HCT116 (cell line): ENCODE measurements at regions not wholly inside any gene's neighbourhood (a gene's known extent, or its start where the extent isn't known, plus 50 kb on each side); places are given as distances from the start of the nearest gene placed in this dataset.

ENCODE experiments used
- ATAC-seq: fragments of 200-7000 bp; cut with Tn5 transposase; 2 replicates; pipeline ENCODE4 v1.9.1; 2020; ENCODE audit warnings: mild to moderate bottlenecking, moderate library complexity
- BruUV-seq: library from RNA; stranded (reverse); fragments of 400-500 nt; replicated peaks from 2 replicates; lab custom pipeline; 2021; lab: Mats Ljungman, UMichigan
- CTCF ChIA-PET: fragments of 300-600 bp; sonication (Branson Sonifier 250); formaldehyde crosslinking; loops from one replicate; lab custom pipeline; 2021; ENCODE audit warnings: antibody characterized with exemption; lab: Charles Lee
- POLR2A ChIA-PET: fragments of 300-600, 350-600 bp; sonication (Branson Sonifier 250); formaldehyde crosslinking; loops from one replicate; lab custom pipeline; 2021; ENCODE audit warnings: antibody characterized with exemption; lab: Charles Lee
- RAD21 ChIA-PET, 2 experiments: fragments of 300-600 bp; sonication (Branson Sonifier 250); formaldehyde crosslinking; loops; one replicate each; lab custom pipeline; 2023; ENCODE audit warnings: low total read pairs in 2 of 2; ENCODE audit not compliant: uncharacterized antibody in 2 of 2, unreplicated experiment in 2 of 2, low non-redundant PET in 1 of 2; lab: Charles Lee
- DNase-seq: peaks from one replicate; pipeline ENCODE4 v3.0.0-alpha.2; 2010; ENCODE audit warnings: low read depth, low spot score
- H2AFZ ChIP-seq: fragments of 200-600 bp; shearing (Covaris generic), sonication (generic); 2 replicates; pipeline ENCODE4 v1.6.1; 2017; ENCODE audit warnings: low read depth, mixed run types, mixed read lengths, antibody characterized with exemption, low read length; ENCODE audit not compliant: poor library complexity, severe bottlenecking
- H3K27ac ChIP-seq: 2 replicates; pipeline ENCODE4 v1.5.1; 2012; ENCODE audit warnings: low read depth, low read length
- H3K27me3 ChIP-seq: fragments of 200-600 bp; sonication (generic); 2 replicates; pipeline ENCODE4 v1.6.1; 2016; ENCODE audit warnings: mixed run types, low read length, mixed read lengths; ENCODE audit not compliant: insufficient read depth
- H3K36me3 ChIP-seq, 2 experiments: fragments of 200-500 bp in 1 of 2; fragments of 200-600 bp in 1 of 2; sonication (Bioruptor generic) in 1 of 2; sonication (generic) in 1 of 2; 2 replicates each; pipeline versions ENCODE4 v1.5.1 to v1.6.1; 2014 to 2016; ENCODE audit warnings: low read length in 2 of 2, inconsistent platforms in 1 of 2, mixed read lengths in 1 of 2, mixed run types in 1 of 2; ENCODE audit not compliant: insufficient read depth in 2 of 2, control insufficient read depth in 1 of 2
- H3K4me1 ChIP-seq, 2 experiments: fragments of 200-600 bp in 1 of 2; sonication (generic) in 1 of 2; 2 replicates each; pipeline versions ENCODE4 v1.5.1 to v1.6.1; 2012 to 2017; ENCODE audit warnings: low read length in 2 of 2, inconsistent platforms in 1 of 2, mild to moderate bottlenecking in 1 of 2, mixed read lengths in 1 of 2, mixed run types in 1 of 2, moderate library complexity in 1 of 2; ENCODE audit not compliant: insufficient read depth in 2 of 2, control insufficient read depth in 1 of 2
- H3K4me2 ChIP-seq: fragments of 200-600 bp; sonication (generic); 2 replicates; pipeline ENCODE4 v1.6.1; 2017; ENCODE audit warnings: mixed run types, low read length, mixed read lengths
- H3K4me3 ChIP-seq, 2 experiments: fragments of 200-600 bp in 1 of 2; sonication (generic) in 1 of 2; replicated peaks in 1 of 2; 2 replicates each; pipeline ENCODE4 v1.5.1; 2011 to 2016; ENCODE audit warnings: low read length in 2 of 2, control low read depth in 1 of 2, low read depth in 1 of 2, mild to moderate bottlenecking in 1 of 2, mixed read lengths in 1 of 2, mixed run types in 1 of 2
- H3K79me2 ChIP-seq: fragments of 200-600 bp; sonication (generic); 2 replicates; pipeline ENCODE4 v1.6.1; 2017; ENCODE audit warnings: mild to moderate bottlenecking, mixed run types, low read length, moderate library complexity, mixed read lengths; ENCODE audit not compliant: insufficient read depth
- H3K9ac ChIP-seq: fragments of 200-600 bp; sonication (generic); 2 replicates; pipeline ENCODE4 v1.6.1; 2016; ENCODE audit warnings: low read length, mixed read lengths
- H3K9me2 ChIP-seq: fragments of 200-600 bp; sonication (generic), shearing (Covaris generic); 2 replicates; pipeline ENCODE4 v1.6.1; 2017; ENCODE audit warnings: mixed run types, mild to moderate bottlenecking, moderate library complexity; ENCODE audit not compliant: insufficient read depth
- H3K9me3 ChIP-seq, 2 experiments: fragments of 200-500 bp in 1 of 2; fragments of 200-600 bp in 1 of 2; sonication (Bioruptor generic) in 1 of 2; sonication (generic) in 1 of 2; 2 replicates each; pipeline ENCODE4 v1.6.1; 2014 to 2017; ENCODE audit warnings: low read length in 2 of 2, mixed read lengths in 2 of 2, inconsistent platforms in 1 of 2, low read depth in 1 of 2, mild to moderate bottlenecking in 1 of 2, mixed run types in 1 of 2, moderate library complexity in 1 of 2; ENCODE audit not compliant: control insufficient read depth in 1 of 2, insufficient read depth in 1 of 2
- H4K20me1 ChIP-seq: fragments of 200-600 bp; sonication (generic), shearing (Covaris generic); 2 replicates; pipeline ENCODE4 v1.6.1; 2017; ENCODE audit warnings: mixed run types, mild to moderate bottlenecking, moderate library complexity; ENCODE audit not compliant: insufficient read depth
- CTCF ChIP-seq, 3 experiments: fragments of 200-600 bp in 1 of 3; sonication (generic) in 1 of 3; IDR thresholded peaks in 2 of 3; conservative IDR thresholded peaks in 1 of 3; 2 replicates each; pipeline ENCODE4 v1.5.1; 2012 to 2017; ENCODE audit warnings: low read depth in 2 of 3, low read length in 2 of 3, antibody characterized with exemption in 1 of 3, borderline replicate concordance in 1 of 3, control low read depth in 1 of 3, mild to moderate bottlenecking in 1 of 3, mixed read lengths in 1 of 3, mixed run types in 1 of 3, moderate library complexity in 1 of 3; ENCODE audit not compliant: insufficient read depth in 1 of 3
- POLR2A ChIP-seq: IDR thresholded peaks from 2 replicates; pipeline ENCODE4 v1.7.0; 2011; ENCODE audit warnings: borderline replicate concordance; ENCODE audit not compliant: insufficient read depth, insufficient read length; ENCODE audit errors: extremely low read depth
- RAD21 ChIP-seq: IDR thresholded peaks from 2 replicates; pipeline ENCODE4 v1.6.1; 2012; ENCODE audit warnings: low read depth, mild to moderate bottlenecking
- intact Hi-C: fragments of 100-400 bp; cut with micrococcal nuclease; formaldehyde crosslinking; loops from 2 replicates; pipeline ENCODE4 v1.10.0; 2022

DNA sequence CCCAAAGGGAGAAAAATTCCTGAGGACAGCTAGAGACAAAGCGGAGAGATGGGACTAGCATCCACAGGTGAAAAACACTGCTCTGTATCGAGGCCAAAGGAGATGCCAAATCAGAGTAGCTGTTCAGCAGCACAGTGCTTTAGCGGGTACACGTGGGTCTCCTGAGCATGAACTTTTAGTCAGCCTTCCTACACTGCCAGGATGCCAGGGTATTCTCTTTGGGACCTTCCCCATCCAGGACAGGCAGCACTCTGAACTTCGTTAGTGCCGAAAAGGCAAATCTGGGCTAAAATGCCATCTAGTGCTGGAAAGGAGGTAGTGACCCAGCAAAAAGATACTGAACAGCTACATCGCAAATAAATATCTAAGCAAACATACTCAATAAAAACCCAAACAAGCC, 64.9 kb downstream of the C6orf58 start:
- no peaks in the 10 kb centered on the region for H3K4me1 ChIP-seq
- no peaks in the 10 kb centered on the region for H4K20me1 ChIP-seq
- ATAC-seq (peak; percentile 93), DNase-seq (peak; percentile 24)
- H3K79me2 ChIP-seq = no peaks in the 10 kb centered on the region
- peak overlapping the region; percentile 50 for H3K4me2 ChIP-seq
- H3K27ac ChIP-seq = no peak overlapping the region
- intact Hi-C loops = loop anchor here (1.0 kb wide), 1 partner anchor 88 kb away; no protein-coding TSS in a partner anchor
- H3K36me3 ChIP-seq = no peaks in the 10 kb centered on the region
- ChIA-PET CTCF (interaction anchor here (0.8 to 2.5 kb wide), 5 partner anchors 11 to 90 kb away, joined by 3 to 20 read pairs (median 4); no protein-coding TSS in a partner anchor), RAD21 (no interaction called here), POLR2A (no interaction called here)
- no peaks in the 10 kb centered on the region for H3K27me3 ChIP-seq
- no peaks in the 10 kb centered on the region for H3K9me2 ChIP-seq
- no TSS peak for BruUV-seq
- H3K9ac ChIP-seq = no peak overlapping the region
- TF ChIP-seq CTCF (IDR thresholded peaks at IDR 0.05 in 2 of 3, conservative IDR thresholded peaks at IDR 0.05 in 1 of 3; ENCODE audit: borderline replicate concordance in 1 of 3, insufficient read depth in 1 of 3, low read depth in 2 of 3, low read length in 2 of 3) (peak; percentile 60 to 76 (median 75); a peak in 5 of 6 replicates), POLR2A (no peak), RAD21 (peak; percentile 73)
- H3K9me3 ChIP-seq = no peaks in the 10 kb centered on the region; a peak in 1 of 4 replicates
- no peak overlapping the region for H3K4me3 ChIP-seq
- H2AFZ ChIP-seq = peak overlapping the region; percentile 87
